HEK293T (cell line): ENCODE measurements at regions not wholly inside any gene's neighbourhood (a gene's known extent, or its start where the extent isn't known, plus 50 kb on each side); places are given as distances from the start of the nearest gene placed in this dataset.

Source experiments
- ARNT ChIP-seq: fragments of 450-650 bp; IDR thresholded peaks from 2 replicates; pipeline ENCODE4 v1.6.1; 2017; ENCODE audit warnings: mild to moderate bottlenecking
- CTBP1 ChIP-seq: fragments of 450-650 bp; IDR thresholded peaks from 2 replicates; pipeline ENCODE4 v1.6.1; 2016; ENCODE audit warnings: borderline replicate concordance
- FOXA1 ChIP-seq: fragments of 450-650 bp; IDR thresholded peaks from 2 replicates; pipeline ENCODE4 v1.6.1; 2016; ENCODE audit warnings: mild to moderate bottlenecking
- FOXK2 ChIP-seq: fragments of 450-650 bp; IDR thresholded peaks from 2 replicates; pipeline ENCODE4 v1.6.1; 2016; ENCODE audit warnings: mild to moderate bottlenecking
- HDGF ChIP-seq: fragments of 450-650 bp; IDR thresholded peaks from 2 replicates; pipeline ENCODE4 v1.6.1; 2017; ENCODE audit warnings: antibody characterized with exemption, borderline replicate concordance
- L3MBTL2 ChIP-seq: fragments of 450-650 bp; conservative IDR thresholded peaks from 2 replicates; pipeline ENCODE4 v1.6.1; 2016; ENCODE audit warnings: mild to moderate bottlenecking
- NFRKB ChIP-seq: fragments of 450-650 bp; IDR thresholded peaks from 2 replicates; pipeline ENCODE4 v1.6.1; 2016; ENCODE audit warnings: mild to moderate bottlenecking, moderate library complexity
- SP1 ChIP-seq: fragments of 450-650 bp; IDR thresholded peaks from 2 replicates; pipeline ENCODE4 v1.6.1; 2017
- SUZ12 ChIP-seq: fragments of 450-650 bp; IDR thresholded peaks from 2 replicates; pipeline ENCODE4 v1.6.1; 2016; ENCODE audit warnings: mild to moderate bottlenecking
- TF ChIP-seq, protein P1 (sequence below): fragments of 450-650 bp; IDR thresholded peaks from 2 replicates; pipeline ENCODE4 v1.6.1; 2016

DNA sequence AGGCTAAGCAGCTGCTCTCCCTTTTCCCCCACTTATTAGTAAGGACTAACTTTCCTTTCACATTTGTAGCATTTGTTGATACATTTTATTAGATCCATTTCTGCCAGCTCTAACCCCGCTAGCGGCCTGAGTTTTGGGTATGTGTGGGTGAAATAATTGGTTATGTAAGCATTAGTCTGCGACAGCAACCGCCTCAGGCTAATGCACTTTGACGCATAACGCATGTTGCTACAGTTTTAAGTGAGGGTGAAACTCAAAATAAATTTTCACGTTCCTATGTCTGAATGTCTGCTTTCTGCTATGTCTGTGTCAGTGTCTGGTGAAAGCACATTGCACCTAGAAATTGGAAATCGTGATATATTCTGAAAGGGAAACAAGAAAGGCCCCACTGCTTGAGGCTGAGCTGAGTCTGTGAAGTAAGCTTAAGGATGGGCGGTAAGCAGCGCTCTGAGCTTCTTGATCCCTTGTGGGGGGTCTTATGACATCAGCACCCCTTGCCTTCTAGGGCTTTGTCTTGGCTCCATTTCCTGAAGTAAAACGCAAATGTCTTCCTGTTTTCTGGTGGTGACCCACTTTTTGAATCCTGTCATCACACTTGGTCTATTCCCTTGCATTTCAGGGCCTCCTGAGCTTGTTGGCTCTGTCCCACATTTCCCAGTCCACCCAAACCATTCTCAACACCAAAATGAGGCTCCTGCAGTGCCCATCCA is 648.3 kb upstream of the ARGLU1 start:
- TF ChIP-seq SUZ12 = no peak
- TF ChIP-seq ARNT = no peak
- no peak for TF ChIP-seq L3MBTL2
- TF ChIP-seq FOXK2 = no peak
- no peak for TF ChIP-seq SP1
- TF ChIP-seq, protein P1, sequence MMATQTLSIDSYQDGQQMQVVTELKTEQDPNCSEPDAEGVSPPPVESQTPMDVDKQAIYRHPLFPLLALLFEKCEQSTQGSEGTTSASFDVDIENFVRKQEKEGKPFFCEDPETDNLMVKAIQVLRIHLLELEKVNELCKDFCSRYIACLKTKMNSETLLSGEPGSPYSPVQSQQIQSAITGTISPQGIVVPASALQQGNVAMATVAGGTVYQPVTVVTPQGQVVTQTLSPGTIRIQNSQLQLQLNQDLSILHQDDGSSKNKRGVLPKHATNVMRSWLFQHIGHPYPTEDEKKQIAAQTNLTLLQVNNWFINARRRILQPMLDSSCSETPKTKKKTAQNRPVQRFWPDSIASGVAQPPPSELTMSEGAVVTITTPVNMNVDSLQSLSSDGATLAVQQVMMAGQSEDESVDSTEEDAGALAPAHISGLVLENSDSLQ = no peak
- TF ChIP-seq NFRKB = no peak
- TF ChIP-seq CTBP1 = no peak
- TF ChIP-seq FOXA1 = no peak
- TF ChIP-seq HDGF = no peak
